ENCODE measurements at regions not wholly inside any gene's neighbourhood (a gene's known extent, or its start where the extent isn't known, plus 50 kb on each side); places are given as distances from the start of the nearest gene placed in this dataset.

DNA sequence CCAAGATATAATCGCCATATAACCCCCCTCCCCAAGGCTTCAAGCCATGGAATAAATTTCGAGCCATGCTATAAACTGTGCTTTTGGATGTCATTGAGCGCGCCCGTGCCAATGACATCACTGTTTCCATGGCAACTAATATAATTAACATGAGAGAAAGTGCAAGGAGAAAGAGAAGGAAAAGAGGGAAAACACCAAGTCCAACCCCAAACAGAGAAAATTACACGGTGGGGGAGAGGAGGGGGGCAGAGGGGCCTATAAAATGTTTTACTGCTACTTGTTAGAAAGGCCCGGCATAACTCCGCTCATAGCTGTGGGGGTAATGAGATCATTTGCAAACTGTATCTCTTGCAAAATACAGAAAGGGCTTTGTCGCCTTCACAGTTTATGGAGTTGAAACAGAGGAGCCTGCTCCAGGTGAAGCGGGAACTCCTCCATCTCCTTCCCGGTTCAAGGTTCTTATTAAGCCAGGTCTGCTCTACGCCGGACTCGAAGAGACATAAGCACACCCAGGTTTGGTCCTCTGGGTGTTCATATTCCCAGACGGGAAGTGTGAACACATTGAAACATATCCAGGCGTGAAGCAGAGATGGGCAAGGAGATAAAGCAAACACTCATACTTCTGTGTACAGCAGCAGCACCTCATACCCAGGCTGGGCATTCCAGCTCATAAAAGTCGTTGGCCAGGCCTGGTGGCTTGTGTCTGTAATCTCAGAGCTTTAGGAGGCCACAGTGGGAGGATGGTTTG, 99.1 kb upstream of the MAP1LC3B2 start:
- no peak for DNase-seq

DNA sequence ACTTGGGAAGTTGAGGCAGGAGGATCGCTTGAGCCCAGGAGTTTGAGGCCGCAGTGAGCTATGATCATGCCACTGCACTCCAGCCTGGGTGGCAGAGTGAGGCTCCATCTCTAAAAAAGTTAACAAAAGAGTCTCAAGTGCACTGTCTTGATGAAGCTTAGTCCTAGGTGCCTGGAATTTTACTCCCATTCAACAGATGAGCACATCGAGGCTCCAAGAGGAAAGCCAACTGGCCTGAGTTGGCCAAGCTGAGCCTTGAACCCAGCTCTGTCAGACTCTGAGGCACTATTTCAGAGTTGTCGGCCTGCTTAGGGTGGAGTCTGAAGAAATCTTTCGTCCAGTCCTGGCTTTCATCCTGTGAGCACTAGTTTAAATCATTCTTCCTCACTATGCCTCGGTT, 98.1 kb upstream of the MAP1LC3B2 start:
- DNase-seq, result no peak

DNA sequence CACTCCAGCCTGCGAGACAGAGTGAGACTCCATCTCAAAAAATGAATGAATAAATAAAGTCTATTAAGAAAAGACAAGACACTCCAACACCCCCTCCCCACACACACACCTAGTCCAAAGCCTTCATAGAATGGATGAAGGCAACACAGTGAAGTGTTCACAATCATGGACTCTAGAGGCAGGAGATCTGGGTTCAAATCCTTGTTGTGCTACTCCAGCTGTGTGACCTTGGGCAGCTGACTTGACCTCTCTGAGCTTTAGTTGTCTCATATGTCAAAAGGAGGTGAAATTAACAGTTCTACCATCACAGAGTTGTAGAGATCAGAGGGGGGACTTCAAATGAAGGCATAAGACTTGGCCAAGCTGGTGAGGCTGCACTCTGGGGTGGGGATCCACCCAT, 95.8 kb upstream of the MAP1LC3B2 start:
- no peak for DNase-seq

DNA sequence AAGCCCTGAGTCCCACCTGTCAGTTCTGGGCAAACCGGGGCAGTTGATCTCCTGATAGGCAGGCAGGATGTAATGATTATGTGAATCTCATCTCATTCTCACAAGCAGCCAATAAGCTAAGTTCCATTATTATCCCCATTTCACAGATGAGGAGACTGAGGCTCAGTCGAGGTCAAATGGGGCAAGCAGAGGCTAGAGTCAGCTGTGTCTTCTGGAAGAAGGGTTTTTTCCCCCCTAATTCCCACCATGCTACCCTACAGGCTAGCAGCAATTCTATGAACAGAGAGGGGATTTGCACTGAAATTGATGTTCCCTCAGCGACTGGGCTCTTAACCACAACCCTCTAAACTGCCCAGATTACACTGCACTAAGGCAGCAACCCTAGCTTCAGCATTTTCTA, 93.8 kb upstream of the MAP1LC3B2 start:
- DNase-seq, result no peak

DNA sequence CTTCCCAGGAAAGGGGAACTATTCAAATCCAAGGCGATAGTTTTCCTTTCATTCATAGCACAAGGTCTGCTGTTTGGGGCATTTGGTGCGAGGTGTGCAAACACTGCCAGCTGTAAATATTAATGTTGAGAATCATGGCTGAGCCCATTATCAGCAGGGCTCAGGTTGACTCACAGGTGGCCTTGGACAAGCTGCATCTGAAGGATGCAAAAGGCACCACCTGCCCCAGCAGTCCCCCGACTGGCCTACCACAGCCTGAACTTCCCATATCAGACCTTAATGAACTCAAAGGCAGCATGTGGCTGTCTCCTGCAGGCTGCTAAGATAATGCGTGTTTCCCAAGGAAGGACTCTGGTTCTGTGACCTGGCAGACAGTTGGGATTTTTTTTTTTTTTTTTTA, 93.3 kb upstream of the MAP1LC3B2 start:
- no peak for DNase-seq

DNA sequence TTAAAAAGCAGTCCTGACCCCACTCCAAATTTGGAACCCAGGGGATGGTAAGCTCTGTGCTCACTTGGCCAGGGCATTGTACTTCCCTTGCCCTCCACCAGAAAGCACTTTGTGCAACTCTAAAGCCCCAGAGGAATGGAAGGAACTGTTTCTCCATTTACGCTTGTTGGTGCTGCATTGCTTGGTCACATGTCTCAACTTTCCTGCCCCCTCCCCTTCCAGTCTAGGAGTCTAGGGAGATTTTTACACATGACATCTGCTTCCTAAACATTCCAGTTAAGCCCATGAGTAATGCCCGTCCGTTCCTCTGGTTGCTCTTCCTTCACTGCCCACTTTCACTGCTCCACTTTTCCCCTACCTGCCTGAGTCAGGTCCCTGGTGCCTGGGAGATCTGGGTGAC, 92.6 kb upstream of the MAP1LC3B2 start:
- DNase-seq, result no peak

DNA sequence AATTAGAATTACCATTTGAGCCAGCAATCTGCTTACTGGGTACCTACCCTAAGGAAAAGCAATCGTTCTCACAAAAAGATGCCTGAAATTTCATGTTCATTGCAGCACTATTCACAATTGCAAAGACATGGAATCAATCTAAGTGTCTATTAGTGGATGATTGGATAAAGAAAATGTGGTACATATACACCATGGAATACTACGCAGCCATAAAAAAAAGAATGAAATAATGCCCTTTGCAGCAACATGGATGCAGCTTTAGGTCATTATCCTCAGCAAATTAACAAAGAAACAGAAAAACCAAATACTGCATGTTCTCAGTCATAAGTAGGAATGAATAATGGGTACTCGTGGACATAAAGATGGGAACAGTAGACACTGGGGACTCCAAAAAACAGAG, 89.8 kb upstream of the MAP1LC3B2 start:
- DNase-seq, result no peak

DNA sequence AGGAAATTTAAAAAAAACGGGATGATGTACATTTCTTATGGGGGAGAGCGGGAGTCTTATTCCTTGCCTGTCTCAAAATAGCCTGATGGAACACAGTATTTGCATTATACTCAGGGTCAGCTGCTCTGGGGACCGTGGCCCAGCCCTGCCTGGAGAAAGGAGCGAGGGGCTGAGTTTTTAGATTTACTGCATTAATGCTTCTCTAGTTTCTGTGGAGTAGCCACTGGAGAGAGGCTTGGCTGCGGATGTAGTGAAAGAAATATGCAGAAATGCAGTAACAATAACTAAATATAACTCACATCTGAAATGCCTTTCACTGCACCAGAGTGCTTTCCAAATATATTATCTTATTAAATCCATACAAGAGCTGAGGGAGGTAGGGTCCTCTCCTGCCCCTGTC, 87.6 kb upstream of the MAP1LC3B2 start:
- DNase-seq, result no peak

DNA sequence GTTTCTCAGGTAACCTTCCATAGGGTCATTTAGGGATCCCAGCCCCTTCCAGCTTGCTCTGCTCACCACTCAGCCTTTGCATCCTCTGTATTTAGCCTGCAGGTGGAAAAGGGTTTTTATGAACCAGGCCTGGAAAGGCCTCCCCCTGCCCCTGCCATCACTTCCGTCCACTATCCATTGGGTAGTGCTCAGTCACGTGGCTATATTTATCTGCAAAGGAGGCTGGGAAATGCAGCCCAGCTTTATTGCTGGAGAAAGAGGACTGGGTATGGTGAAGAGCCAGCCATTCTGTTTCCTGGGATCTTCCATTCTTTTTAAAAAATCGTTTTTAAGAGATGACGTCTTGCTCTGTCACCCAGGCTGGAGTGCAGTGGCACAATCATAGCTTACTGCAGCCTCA, 87.0 kb upstream of the MAP1LC3B2 start:
- no peak for DNase-seq

DNA sequence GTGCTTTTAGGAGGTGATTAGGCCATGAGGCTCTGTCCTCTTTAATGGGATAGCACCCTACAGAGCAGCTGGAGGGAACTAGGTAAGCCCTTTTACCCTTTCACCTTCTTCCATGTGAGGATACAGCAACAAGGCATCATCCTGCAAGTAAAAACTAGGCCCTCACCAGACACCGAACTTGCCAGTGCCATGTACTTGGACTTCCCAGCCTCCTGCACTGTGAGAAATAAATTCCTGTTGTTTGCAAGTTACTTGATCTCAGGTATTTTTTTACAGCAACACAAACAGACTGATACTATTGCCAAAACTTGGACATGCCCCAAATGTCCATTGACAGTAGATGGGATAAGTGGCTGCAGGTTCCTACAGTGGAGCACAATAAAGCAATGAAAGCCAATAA, 85.8 kb upstream of the MAP1LC3B2 start:
- no peak for DNase-seq

DNA sequence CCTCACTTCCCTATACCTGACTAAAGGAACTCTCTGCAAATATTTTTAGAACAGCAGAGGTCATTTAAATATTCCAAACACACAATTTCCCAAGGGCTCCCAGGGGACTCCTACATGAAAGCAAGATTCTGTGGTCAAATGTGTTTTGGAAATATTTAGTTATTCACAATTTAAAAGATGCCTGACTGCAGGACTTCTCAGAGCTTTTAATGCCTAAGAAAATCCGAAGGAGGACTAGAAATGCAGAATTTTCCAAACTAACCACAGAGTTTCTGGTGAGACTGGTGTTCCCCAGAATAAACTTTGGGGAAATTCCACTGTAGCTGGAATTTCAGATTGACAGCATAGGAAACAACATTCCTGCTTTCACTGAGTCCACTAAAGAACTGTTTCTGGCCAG, 84.8 kb upstream of the MAP1LC3B2 start:
- no peak for DNase-seq

DNA sequence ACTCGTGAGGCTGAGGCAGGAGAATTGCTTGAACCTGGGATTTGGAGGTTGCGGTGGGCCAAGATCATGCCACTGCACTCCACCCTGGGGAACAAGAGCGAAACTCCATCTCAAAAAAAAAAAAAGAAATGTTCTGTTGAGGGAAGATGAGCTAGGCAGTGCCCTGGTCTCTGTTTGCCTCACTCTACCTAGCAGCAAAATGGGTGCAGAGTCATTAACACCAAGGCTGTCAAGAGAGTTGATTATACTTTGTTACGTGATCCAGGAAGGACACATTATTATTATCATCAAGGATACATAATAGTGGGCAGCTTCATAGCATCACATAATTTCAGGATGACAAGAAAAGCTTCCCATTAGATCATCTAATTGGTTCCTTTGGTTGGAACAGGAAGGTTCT, 84.3 kb upstream of the MAP1LC3B2 start:
- DNase-seq, result no peak

DNA sequence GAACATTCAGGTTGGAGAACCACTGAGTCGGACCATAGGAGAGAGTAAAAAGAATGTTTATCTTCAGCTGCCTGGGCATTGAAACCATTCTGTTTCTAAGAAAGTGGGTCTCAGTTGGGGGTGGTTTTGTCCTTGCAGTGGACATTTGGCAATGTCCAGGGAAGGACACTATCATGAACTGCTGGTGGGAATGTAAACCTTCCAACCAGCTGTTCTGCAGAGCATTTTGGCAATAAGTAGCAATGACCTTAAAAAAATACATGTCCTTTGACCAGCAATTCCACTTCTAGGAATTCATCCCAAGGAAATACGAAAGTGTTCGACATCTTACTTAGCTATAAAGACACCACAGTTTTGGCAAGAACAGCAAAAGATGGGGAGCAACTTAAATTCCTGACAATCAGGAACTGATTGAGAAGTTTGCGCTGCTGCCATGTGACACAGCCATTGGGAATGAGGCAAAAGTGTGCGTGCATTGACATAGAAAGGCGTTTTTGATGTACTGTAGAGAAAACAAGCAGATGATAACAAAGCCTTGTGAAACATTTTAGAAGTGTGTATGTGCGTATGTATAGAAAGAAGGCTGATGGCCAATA, 82.9 kb upstream of the MAP1LC3B2 start:
- no peak for DNase-seq

DNA sequence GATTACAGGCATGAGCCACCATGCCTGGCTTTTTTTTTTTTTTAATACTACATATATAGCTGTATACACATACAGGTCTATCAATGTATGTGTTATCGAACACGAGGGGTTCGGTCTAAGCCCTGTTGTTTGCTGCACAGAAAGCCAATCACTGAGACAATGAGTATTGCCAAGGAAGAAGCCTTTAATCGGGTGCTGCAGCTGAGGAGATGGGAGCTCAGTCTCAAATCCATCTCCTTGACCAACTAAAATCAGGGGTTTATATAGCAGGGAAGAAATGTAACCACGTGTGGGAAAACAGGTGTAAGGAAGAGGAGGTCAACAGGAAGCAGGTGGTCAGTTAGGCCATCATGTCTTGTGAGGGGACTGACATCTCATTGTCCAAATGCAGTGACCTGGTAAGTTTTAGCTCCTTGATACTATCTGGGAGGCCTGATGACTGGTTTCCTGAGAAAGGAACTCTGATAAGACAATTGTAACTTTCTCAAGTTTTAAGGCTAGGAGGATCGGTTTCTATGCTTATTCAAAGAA, 80.9 kb upstream of the MAP1LC3B2 start:
- DNase-seq, result no peak

DNA sequence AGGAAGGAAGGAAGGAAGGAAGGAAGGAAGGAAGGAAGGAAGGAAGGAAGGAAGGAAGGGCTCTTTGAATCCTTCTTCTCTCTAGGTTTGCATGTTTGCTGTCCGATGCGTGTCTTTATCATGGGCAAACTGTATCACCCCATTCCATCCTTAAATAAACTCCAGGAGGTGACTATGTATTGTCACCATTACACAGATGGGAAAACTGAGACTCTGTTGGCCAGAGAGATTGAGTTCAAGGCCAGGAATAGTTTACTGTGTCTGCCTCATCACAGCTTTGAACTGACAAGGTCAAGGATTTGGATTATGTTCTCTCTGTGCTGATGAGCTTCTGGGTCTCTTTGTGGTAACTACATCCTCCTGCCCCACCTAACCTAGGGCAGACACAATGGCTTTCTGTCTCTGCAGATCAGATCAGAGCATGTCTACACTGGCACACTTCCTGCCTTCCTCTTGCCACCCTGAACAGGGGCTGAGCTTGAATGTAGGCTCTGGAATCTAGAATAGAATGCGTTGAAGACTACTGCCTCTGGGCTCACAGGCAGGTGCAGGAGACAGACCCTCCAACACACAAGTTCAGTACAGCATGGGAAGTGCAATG, 78.9 kb upstream of the MAP1LC3B2 start:
- DNase-seq, result no peak

DNA sequence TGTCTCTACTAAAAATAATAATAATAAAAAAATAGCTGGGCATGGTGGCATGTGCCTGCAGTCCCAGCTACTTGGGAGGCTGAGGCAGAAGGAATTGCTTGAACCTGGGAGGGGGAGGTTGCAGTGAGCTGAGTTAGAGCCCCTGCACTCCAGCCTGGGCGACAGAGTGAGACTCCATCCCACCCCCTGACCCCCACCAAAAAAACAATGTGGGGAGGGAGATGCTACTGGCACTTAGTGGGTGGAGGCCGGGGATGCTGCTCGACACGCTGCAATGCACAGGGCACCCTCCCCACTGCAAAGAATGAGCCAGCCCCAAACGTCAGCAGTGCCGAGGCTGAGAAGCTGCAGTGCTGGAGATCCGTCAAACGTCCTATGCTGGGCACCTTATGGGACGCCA, 77.5 kb upstream of the MAP1LC3B2 start:
- DNase-seq, result no peak

DNA sequence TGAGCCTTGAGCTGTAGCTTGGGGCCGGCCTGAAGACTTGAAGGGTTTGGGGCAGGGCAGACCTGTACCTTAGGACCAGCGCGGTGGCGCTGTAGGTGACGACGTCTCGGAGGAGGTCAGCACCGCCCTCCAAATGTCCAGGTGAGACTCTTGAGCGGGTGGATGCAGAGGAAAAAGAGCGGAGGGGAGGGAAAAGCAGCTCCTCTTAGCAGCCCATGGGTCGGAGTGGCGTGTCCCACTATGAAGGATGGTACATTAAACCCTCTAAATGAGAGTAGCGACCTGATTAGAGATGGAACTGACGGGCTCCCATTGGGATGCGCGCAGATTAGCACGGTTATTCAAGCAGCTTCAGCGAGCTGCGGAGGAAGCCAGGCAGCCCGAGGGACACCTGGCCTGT, 77.0 kb upstream of the MAP1LC3B2 start:
- DNase-seq, result no peak

DNA sequence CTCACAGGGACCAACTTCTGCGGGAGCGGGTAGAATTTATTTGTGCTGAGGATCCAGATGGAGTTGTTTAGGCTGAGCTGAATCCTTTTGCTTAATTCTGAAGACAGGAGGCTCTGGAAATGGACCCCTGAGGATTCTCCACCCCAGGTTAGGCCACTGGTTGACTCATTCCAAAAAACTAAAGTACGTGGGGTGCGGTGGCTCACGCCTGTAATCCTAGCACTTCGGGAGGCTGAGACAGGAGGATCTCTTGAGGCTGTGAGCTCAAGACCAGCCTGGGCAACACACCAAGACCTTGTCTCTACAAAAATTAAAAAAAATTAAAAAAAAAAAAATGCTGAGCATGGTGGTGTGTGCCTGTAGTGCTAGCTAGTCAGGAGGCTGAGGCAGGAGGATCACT, 76.3 kb upstream of the MAP1LC3B2 start:
- no peak for DNase-seq

DNA sequence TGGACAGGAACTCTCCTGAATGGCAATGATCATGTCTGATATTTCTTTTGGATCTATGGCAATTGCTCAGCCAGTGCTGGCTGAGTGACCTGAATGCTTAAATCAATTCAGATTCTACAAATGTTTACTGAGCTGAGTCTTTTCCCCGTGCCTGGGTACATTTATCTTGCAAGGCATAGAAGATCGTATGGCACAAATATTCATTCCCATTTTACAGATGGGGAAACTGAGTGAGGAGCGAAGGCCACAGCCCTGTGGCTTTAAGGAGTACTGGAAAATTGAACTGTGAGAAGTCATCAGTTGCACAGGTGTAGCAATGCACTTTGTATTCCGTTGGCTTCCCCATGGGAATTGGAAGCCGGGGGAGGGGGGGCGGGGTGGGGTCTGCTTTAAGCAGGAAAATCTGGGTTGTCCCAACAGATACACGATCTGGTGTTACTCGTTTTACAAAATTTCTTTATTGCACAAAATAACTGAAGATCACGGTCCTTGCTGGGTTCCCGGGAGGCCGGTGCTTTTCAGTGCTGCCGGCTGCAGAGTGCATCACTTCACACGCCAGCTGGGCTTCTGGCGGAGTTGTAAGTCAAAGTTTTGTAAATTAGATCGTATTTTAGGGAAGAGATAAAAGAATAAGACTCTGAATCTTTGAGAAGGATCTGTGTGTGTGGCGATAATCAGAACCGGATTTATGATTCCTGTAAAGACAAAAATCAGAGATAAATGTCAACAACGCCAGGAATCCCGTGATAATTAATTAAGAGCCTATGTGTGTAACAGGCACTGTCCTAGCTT, 75.0 kb upstream of the MAP1LC3B2 start:
- DNase-seq, result no peak

DNA sequence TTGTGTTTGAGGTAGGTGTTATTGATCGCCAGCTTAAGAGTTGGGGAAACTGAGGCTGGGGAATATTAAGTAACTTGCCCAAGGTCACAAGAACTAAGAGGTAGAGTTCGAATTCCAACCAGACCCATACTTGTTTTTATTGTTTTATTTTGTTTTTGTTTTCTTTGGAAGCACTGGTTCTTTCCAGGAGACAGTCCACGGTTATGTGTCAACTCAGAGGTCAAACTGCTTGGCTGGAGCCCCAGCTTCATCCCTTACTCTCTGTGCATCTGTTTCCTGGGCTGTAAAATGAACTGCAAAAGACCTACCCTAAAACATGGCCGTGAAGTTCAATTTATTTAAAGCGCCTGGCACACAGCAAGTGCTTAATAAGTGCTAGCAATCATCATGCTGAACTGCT, 74.4 kb upstream of the MAP1LC3B2 start:
- no peak for DNase-seq

DNA sequence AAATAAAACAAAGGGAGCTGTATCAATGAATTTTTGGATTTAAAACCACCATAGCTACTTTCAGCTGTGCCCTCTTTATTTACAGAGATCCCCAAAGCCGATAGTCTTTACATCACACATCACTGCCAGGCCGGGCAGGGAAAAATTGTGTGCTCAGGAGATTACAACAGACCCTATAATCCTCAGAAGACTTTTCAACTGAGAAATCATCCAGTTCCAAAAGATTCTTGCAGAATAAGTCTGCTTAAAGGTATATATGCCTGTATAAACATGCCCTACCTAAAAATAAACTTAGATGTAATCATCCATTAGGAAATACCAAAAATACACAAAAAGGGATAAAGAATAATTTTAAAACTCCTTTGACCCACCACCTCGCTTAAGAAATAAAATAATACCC, 70.1 kb upstream of the MAP1LC3B2 start:
- DNase-seq, result no peak

DNA sequence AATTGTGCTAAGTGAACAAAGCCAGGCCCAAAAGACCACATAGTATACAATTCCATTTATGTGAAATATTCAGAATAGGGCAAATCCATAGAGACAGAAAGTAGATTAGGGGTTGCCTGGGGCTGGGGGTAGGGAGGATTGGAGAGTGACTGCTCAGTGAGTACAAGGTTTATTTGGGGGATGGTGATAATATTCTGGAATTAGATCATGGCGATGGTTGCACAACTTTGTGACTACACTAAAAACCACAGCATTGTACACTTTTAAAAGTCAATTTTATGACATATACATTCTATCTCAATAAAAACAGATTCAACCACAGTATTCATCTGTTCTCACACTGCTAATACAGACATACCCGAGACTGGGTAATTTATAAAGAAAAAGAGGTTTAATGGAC, 68.7 kb upstream of the MAP1LC3B2 start:
- no peak for DNase-seq

DNA sequence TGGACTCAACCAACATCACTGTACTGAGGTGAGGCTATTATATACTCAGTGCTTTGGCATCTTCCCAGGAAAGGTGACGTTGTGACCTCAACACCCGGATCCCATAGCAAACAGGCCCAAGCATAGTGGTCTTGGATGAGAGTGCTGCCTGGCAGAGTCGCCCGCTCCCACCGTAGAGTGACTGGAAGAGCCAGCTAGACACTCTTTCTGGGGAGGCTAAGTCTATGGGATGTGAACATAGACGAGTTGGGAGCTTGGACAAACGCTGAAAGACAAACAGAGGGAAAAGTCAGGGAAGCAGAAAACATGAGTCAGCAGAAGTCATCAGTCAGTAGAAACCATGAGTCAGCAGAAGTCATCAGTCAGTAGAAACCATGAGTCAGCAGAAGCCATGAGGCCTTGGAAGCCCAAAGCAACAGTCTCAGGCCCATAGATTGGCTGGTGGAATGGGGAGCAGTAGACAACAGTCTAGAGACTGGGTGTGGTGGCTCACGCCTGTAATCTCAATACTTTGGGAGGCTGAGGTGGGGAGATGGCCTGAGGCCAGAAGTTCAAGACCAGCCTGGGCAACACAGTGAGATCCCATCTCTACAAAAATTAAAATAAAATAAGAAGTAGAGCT, 66.4 kb upstream of the MAP1LC3B2 start:
- no peak for DNase-seq

All from midbrain (tissue), 1 donor.